Neutrophil (primary cell): ENCODE measurements at regions not wholly inside any gene's neighbourhood (a gene's known extent, or its start where the extent isn't known, plus 50 kb on each side); places are given as distances from the start of the nearest gene placed in this dataset.

Source experiments
- H3K27ac ChIP-seq: fragments of 200-600 bp; sonication (generic); 2 replicates; pipeline ENCODE4 v1.5.1; 2016; ENCODE audit warnings: mild to moderate bottlenecking, moderate library complexity
- H3K27me3 ChIP-seq: fragments of 200-600 bp; sonication (generic); 2 replicates; pipeline ENCODE4 v1.6.0; 2016; ENCODE audit warnings: mild to moderate bottlenecking
- H3K36me3 ChIP-seq: fragments of 200-600 bp; sonication (generic); 2 replicates; pipeline ENCODE4 v1.5.1; 2017
- H3K4me1 ChIP-seq, 2 experiments: fragments of 200-600 bp in 1 of 2; sonication (generic) in 1 of 2; 1 replicate in 1 of 2; 2 replicates in 1 of 2; pipeline versions ENCODE4 v1.5.1 to v1.6.1; 2013 to 2016; ENCODE audit warnings: low read depth in 1 of 2, low read length in 1 of 2, mild to moderate bottlenecking in 1 of 2, moderate library complexity in 1 of 2; ENCODE audit not compliant: control insufficient read depth in 1 of 2, insufficient read depth in 1 of 2
- H3K4me3 ChIP-seq, 2 experiments: fragments of 200-600 bp in 1 of 2; sonication (generic) in 1 of 2; 1 replicate in 1 of 2; 2 replicates in 1 of 2; pipeline ENCODE4 v1.5.1; 2013 to 2016; ENCODE audit warnings: low read depth in 1 of 2, low read length in 1 of 2, mild to moderate bottlenecking in 1 of 2, moderate library complexity in 1 of 2
- H3K9me3 ChIP-seq: fragments of 200-600 bp; sonication (generic); 2 replicates; pipeline ENCODE4 v1.5.1; 2016
- CTCF ChIP-seq: fragments of 200-600 bp; sonication (generic); IDR thresholded peaks from 2 replicates; pipeline ENCODE4 v1.5.1; 2016; ENCODE audit warnings: antibody characterized with exemption

- H3K36me3 ChIP-seq: no peaks in the 10 kb centered on the region
- H3K27me3 ChIP-seq: no peaks in the 10 kb centered on the region
- TF ChIP-seq CTCF: no peak
- H3K9me3 ChIP-seq: no peaks in the 10 kb centered on the region
- no peak overlapping the region for H3K4me3 ChIP-seq
- no peak overlapping the region for H3K27ac ChIP-seq
- H3K4me1 ChIP-seq: no peaks in the 10 kb centered on the region
Measured at GRCh38 chr5:24290536-24290935, 354.2 kb downstream of the CDH10 start.

- H3K9me3 ChIP-seq: no peaks in the 10 kb centered on the region
- no peaks in the 10 kb centered on the region for H3K4me1 ChIP-seq
- H3K36me3 ChIP-seq: no peaks in the 10 kb centered on the region
- H3K4me3 ChIP-seq: no peak overlapping the region
- no peaks in the 10 kb centered on the region for H3K27me3 ChIP-seq
- TF ChIP-seq CTCF: no peak
- H3K27ac ChIP-seq: no peak overlapping the region
Measured at GRCh38 chr5:24291916-24292315, 352.9 kb downstream of the CDH10 start.

GRCh38 chr5:24294333-24294732 lies 350.4 kb downstream of the CDH10 start:
- H3K27me3 ChIP-seq: no peaks in the 10 kb centered on the region
- H3K4me1 ChIP-seq: no peaks in the 10 kb centered on the region
- no peak overlapping the region for H3K4me3 ChIP-seq
- H3K9me3 ChIP-seq: no peaks in the 10 kb centered on the region
- TF ChIP-seq CTCF: no peak
- no peaks in the 10 kb centered on the region for H3K36me3 ChIP-seq
- H3K27ac ChIP-seq: no peak overlapping the region

GRCh38 chr5:24314106-24314505 lies 330.7 kb downstream of the CDH10 start:
- Histone ChIP-seq H3K4me1 (no peaks in the 10 kb centered on the region), H3K27ac (no peak overlapping the region), H3K9me3 (peaks cover 3% of the 10 kb centered on the region), H3K4me3 (no peak overlapping the region), H3K36me3 (no peaks in the 10 kb centered on the region), H3K27me3 (no peaks in the 10 kb centered on the region)
- no peak for TF ChIP-seq CTCF

- Histone ChIP-seq H3K4me1 (no peaks in the 10 kb centered on the region), H3K9me3 (no peaks in the 10 kb centered on the region), H3K27me3 (no peaks in the 10 kb centered on the region), H3K27ac (no peak overlapping the region), H3K36me3 (no peaks in the 10 kb centered on the region), H3K4me3 (no peak overlapping the region)
- TF ChIP-seq CTCF: no peak
Measured at GRCh38 chr5:24320643-24321042, 324.1 kb downstream of the CDH10 start.

GRCh38 chr5:24325306-24325832 lies 319.4 kb downstream of the CDH10 start:
- Histone ChIP-seq H3K4me1 (no peaks in the 10 kb centered on the region), H3K9me3 (no peaks in the 10 kb centered on the region), H3K4me3 (no peak overlapping the region), H3K27me3 (no peaks in the 10 kb centered on the region), H3K36me3 (no peaks in the 10 kb centered on the region), H3K27ac (no peak overlapping the region)
- TF ChIP-seq CTCF: no peak
